H9 (cell line): ENCODE measurements at regions not wholly inside any gene's neighbourhood (a gene's known extent, or its start where the extent isn't known, plus 50 kb on each side); places are given as distances from the start of the nearest gene placed in this dataset.

Source experiments
- DNase-seq: peaks from one replicate; pipeline ENCODE4 v3.0.0-alpha.2; 2017
- H2AFZ ChIP-seq: one replicate; pipeline ENCODE4 v1.6.1; 2013; ENCODE audit warnings: mild to moderate bottlenecking, low read length, control low read depth, moderate library complexity
- H2AK5ac ChIP-seq: 2 replicates; pipeline ENCODE4 v1.6.1; 2013; ENCODE audit warnings: low read length, control low read depth, mixed read lengths; ENCODE audit not compliant: insufficient read length
- H2BK120ac ChIP-seq: one replicate; pipeline ENCODE4 v1.6.1; 2013; ENCODE audit warnings: low read depth, mild to moderate bottlenecking, low read length, control low read depth, inconsistent platforms; ENCODE audit not compliant: poor library complexity, severe bottlenecking
- H2BK12ac ChIP-seq: 2 replicates; pipeline ENCODE4 v1.6.1; 2013; ENCODE audit warnings: low read length, control low read depth, mixed read lengths, low read depth; ENCODE audit not compliant: insufficient read length
- H2BK15ac ChIP-seq: 2 replicates; pipeline ENCODE4 v1.6.1; 2013; ENCODE audit warnings: low read depth, low read length, control low read depth
- H2BK20ac ChIP-seq: one replicate; pipeline ENCODE4 v1.6.1; 2013; ENCODE audit warnings: low read depth, mild to moderate bottlenecking, low read length, control low read depth, inconsistent platforms; ENCODE audit not compliant: poor library complexity, severe bottlenecking
- H2BK5ac ChIP-seq: 2 replicates; pipeline ENCODE4 v1.6.1; 2013; ENCODE audit warnings: low read length, control low read depth, mixed read lengths; ENCODE audit not compliant: insufficient read length
- H3K14ac ChIP-seq: 2 replicates; pipeline ENCODE4 v1.6.1; 2013; ENCODE audit warnings: low read length, control low read depth; ENCODE audit not compliant: insufficient read depth
- H3K18ac ChIP-seq: 2 replicates; pipeline ENCODE4 v1.6.1; 2013; ENCODE audit warnings: low read depth, mild to moderate bottlenecking, mixed read lengths, low read length, control low read depth; ENCODE audit not compliant: insufficient read length
- H3K23ac ChIP-seq: 2 replicates; pipeline ENCODE4 v1.6.1; 2013; ENCODE audit warnings: low read length, control low read depth, mixed read lengths, low read depth; ENCODE audit not compliant: insufficient read length
- H3K23me2 ChIP-seq: 2 replicates; pipeline ENCODE4 v1.6.1; 2013; ENCODE audit warnings: low read depth, mild to moderate bottlenecking, mixed read lengths, low read length, control low read depth; ENCODE audit not compliant: insufficient read length, poor library complexity, severe bottlenecking
- H3K27ac ChIP-seq: 2 replicates; pipeline ENCODE4 v1.5.1; 2013; ENCODE audit warnings: low read length, control low read depth, mixed read lengths, low read depth; ENCODE audit not compliant: insufficient read length
- H3K27me3 ChIP-seq: 2 replicates; pipeline ENCODE4 v1.6.1; 2013; ENCODE audit warnings: low read length, control low read depth, inconsistent platforms; ENCODE audit not compliant: insufficient read depth
- H3K4ac ChIP-seq: 2 replicates; pipeline ENCODE4 v1.6.1; 2013; ENCODE audit warnings: low read depth, mild to moderate bottlenecking, control low read depth, inconsistent platforms, low read length, moderate library complexity
- H3K4me1 ChIP-seq: 2 replicates; pipeline ENCODE4 v1.6.1; 2013; ENCODE audit warnings: low read length, control low read depth, inconsistent platforms; ENCODE audit not compliant: insufficient read depth
- H3K4me2 ChIP-seq: 2 replicates; pipeline ENCODE4 v1.6.1; 2013; ENCODE audit warnings: low read length, control low read depth, mixed read lengths; ENCODE audit not compliant: insufficient read length, insufficient read depth
- H3K56ac ChIP-seq: 2 replicates; pipeline ENCODE4 v1.6.1; 2013; ENCODE audit warnings: low read depth, mild to moderate bottlenecking, mixed read lengths, low read length, control low read depth; ENCODE audit not compliant: insufficient read length
- H3K79me1 ChIP-seq: 2 replicates; pipeline ENCODE4 v1.6.1; 2013; ENCODE audit warnings: low read depth, mild to moderate bottlenecking, moderate library complexity, low read length, control low read depth, inconsistent platforms; ENCODE audit not compliant: insufficient read depth, poor library complexity, severe bottlenecking
- H3K79me2 ChIP-seq: 2 replicates; pipeline ENCODE4 v1.6.1; 2013; ENCODE audit warnings: low read length, control low read depth, inconsistent platforms; ENCODE audit not compliant: insufficient read depth
- H3K9ac ChIP-seq: 2 replicates; pipeline ENCODE4 v1.6.1; 2013; ENCODE audit warnings: low read length, control low read depth, mixed read lengths; ENCODE audit not compliant: insufficient read length; ENCODE audit errors: extremely low read depth
- H3K9me3 ChIP-seq: one replicate; pipeline ENCODE4 v1.6.1; 2013; ENCODE audit warnings: low read depth, low read length, inconsistent platforms; ENCODE audit not compliant: control insufficient read depth
- H3T11ph ChIP-seq: one replicate; pipeline ENCODE4 v1.6.1; 2013; ENCODE audit warnings: mild to moderate bottlenecking, low read length, control low read depth, inconsistent platforms
- H4K20me1 ChIP-seq: one replicate; pipeline ENCODE4 v1.6.1; 2013; ENCODE audit not compliant: control insufficient read depth, insufficient read length, insufficient read depth
- H4K5ac ChIP-seq: 2 replicates; pipeline ENCODE4 v1.6.1; 2013; ENCODE audit warnings: low read depth, mild to moderate bottlenecking, mixed read lengths, low read length, control low read depth; ENCODE audit not compliant: insufficient read length
- H4K8ac ChIP-seq: replicated peaks from 2 replicates; pipeline ENCODE4 v1.6.1; 2013; ENCODE audit warnings: low read length, control low read depth, mixed read lengths, low read depth; ENCODE audit not compliant: insufficient read length
- H4K91ac ChIP-seq: 2 replicates; pipeline ENCODE4 v1.6.1; 2013; ENCODE audit warnings: low read depth, mild to moderate bottlenecking, moderate library complexity, mixed read lengths, low read length, control low read depth; ENCODE audit not compliant: insufficient read length
- H3K27ac Mint-ChIP-seq, 3 experiments: 2 replicates in 2 of 3; 3 replicates in 1 of 3; pipeline ENCODE4 v1.8.0; 2020 to 2021; ENCODE audit warnings: mixed read lengths in 3 of 3, mild to moderate bottlenecking in 1 of 3, moderate library complexity in 1 of 3
- H3K27me3 Mint-ChIP-seq: 2 replicates; pipeline ENCODE4 v1.8.0; 2021; ENCODE audit warnings: low read depth, mild to moderate bottlenecking, moderate library complexity, mixed read lengths
- H3K36me3 Mint-ChIP-seq, 3 experiments: 2 replicates in 2 of 3; 3 replicates in 1 of 3; pipeline ENCODE4 v1.8.0; 2020 to 2021; ENCODE audit warnings: low read depth in 3 of 3, mixed read lengths in 3 of 3; ENCODE audit not compliant: insufficient read depth in 1 of 3
- H3K4me1 Mint-ChIP-seq, 2 experiments: 2 replicates each; pipeline ENCODE4 v1.8.0; 2020; ENCODE audit warnings: mixed read lengths in 2 of 2
- H3K4me3 Mint-ChIP-seq, 2 experiments: 2 replicates in 1 of 2; 3 replicates in 1 of 2; pipeline ENCODE4 v1.8.0; 2020 to 2021; ENCODE audit warnings: mild to moderate bottlenecking in 2 of 2, mixed read lengths in 2 of 2, moderate library complexity in 1 of 2
- H3K9me3 Mint-ChIP-seq, 2 experiments: 2 replicates in 1 of 2; 3 replicates in 1 of 2; pipeline ENCODE4 v1.8.0; 2020; ENCODE audit warnings: mild to moderate bottlenecking in 2 of 2, mixed read lengths in 2 of 2, moderate library complexity in 1 of 2
- CTCF ChIP-seq: fragments of 200-600 bp; sonication (generic); conservative IDR thresholded peaks from 3 replicates; pipeline ENCODE4 v1.8.0; 2021; ENCODE audit warnings: antibody characterized with exemption, mild to moderate bottlenecking
- WGBS: extraction: QIAGEN DNeasy Blood & Tissue Kit; methylation state at CpG from one replicate; pipeline ENCODE4 v1.1.7; 2013; ENCODE audit warnings: missing lambda C conversion rate, low lambda C conversion rate, mixed read lengths; ENCODE audit not compliant: insufficient read length; ENCODE audit errors: extremely low coverage; 5-methylcytosine and 5-hydroxymethylcytosine counted together

- H3K4me3 Mint-ChIP-seq, result no peak overlapping the region
- Histone ChIP-seq H3K27ac (no peak overlapping the region), H2BK120ac (no peak overlapping the region), H4K91ac (no peak overlapping the region), H3K27me3 (no peaks in the 10 kb centered on the region), H3K4me2 (no peak overlapping the region), H2AK5ac (no peak overlapping the region), H3T11ph (no peak overlapping the region), H3K79me2 (no peaks in the 10 kb centered on the region), H3K18ac (no peak overlapping the region), H4K20me1 (no peaks in the 10 kb centered on the region), H3K4ac (no peak overlapping the region), H3K9ac (no peak overlapping the region), H3K14ac (no peak overlapping the region), H2BK20ac (no peak overlapping the region), H3K4me1 (no peaks in the 10 kb centered on the region), H3K23me2 (no peaks in the 10 kb centered on the region), H2AFZ (no peak overlapping the region), H4K8ac (no peak overlapping the region), H3K9me3 (peaks cover 28% of the 10 kb centered on the region), H2BK5ac (no peak overlapping the region), H3K79me1 (no peaks in the 10 kb centered on the region), H2BK12ac (no peak overlapping the region), H2BK15ac (no peak overlapping the region), H3K56ac (no peak overlapping the region), H3K23ac (no peak overlapping the region), H4K5ac (no peak overlapping the region)
- no peak for DNase-seq
- H3K27ac Mint-ChIP-seq, result no peak overlapping the region
- H3K27me3 Mint-ChIP-seq, result no peaks in the 10 kb centered on the region; the same call in 1 of the 2 replicates
- peaks cover 23 to 34% of the 10 kb centered on the region in 2 experiments for H3K9me3 Mint-ChIP-seq
- no peak for TF ChIP-seq CTCF
- peaks cover 24 to 34% (median 33%) of the 10 kb centered on the region in 3 experiments for H3K36me3 Mint-ChIP-seq
- H3K4me1 Mint-ChIP-seq, result peaks cover 3 to 7% of the 10 kb centered on the region in 2 experiments
- no CpG with 5 or more reads among the region's 1 CpG for WGBS
Measured at GRCh38 chr2:167602122-167602521, 645.3 kb downstream of the STK39 start.
